HepG2 (cell line): ENCODE measurements at regions not wholly inside any gene's neighbourhood (a gene's known extent, or its start where the extent isn't known, plus 50 kb on each side); places are given as distances from the start of the nearest gene placed in this dataset.
"Not testable (repeated sequence)": the region's sequence is repeated elsewhere in the genome, so short reads cannot be mapped to it uniquely, and the experiment has no call there.

Source experiments
- ATAC-seq: fragments of 200-7000 bp; cut with Tn5 transposase; 3 replicates; pipeline ENCODE4 v1.9.1; 2020; ENCODE audit warnings: mild to moderate bottlenecking, moderate library complexity
- BruUV-seq: library from RNA; stranded (reverse); fragments of 400-500 nt; replicated peaks from 2 replicates; lab custom pipeline; 2021; lab: Mats Ljungman, UMichigan
- CTCF ChIA-PET: fragments of 300-600 bp; formaldehyde crosslinking; extraction: SDS; loops from one replicate; lab custom pipeline; 2021; ENCODE audit warnings: low total read pairs, inconsistent platforms, low intra/inter-chr PET ratio; lab: Yijun Ruan, JAX
- POLR2A ChIA-PET: fragments of 350-600 bp; sonication (Branson Sonifier 250); formaldehyde crosslinking; loops from one replicate; lab custom pipeline; 2020; ENCODE audit warnings: antibody characterized with exemption, inconsistent platforms; lab: Yijun Ruan, JAX
- DNase-seq: peaks from one replicate; pipeline ENCODE4 v3.0.0-alpha.2; 2015; ENCODE audit warnings: low spot score
- FAIRE-seq: peaks from 3 replicates; lab custom pipeline; 2011; peaks lifted over from hg19 to GRCh38; lab: Jason Lieb, UNC
- H2AFZ ChIP-seq: one replicate; pipeline ENCODE4 v1.6.1; 2011; ENCODE audit warnings: low read length, inconsistent platforms
- H3K27ac ChIP-seq: fragments of 300-600 bp; 3 replicates; pipeline ENCODE4 v1.8.0; 2011; ENCODE audit warnings: mixed run types, mild to moderate bottlenecking, mixed read lengths, low read length, inconsistent platforms; ENCODE audit not compliant: insufficient read depth; ENCODE audit errors: extremely low read length
- H3K27me3 ChIP-seq, 2 experiments: fragments of 200-600 bp in 1 of 2; 2 replicates in 1 of 2; 3 replicates in 1 of 2; pipeline versions ENCODE4 v1.6.0 to v1.8.0; 2011; ENCODE audit warnings: low read length in 2 of 2, mild to moderate bottlenecking in 2 of 2, moderate library complexity in 2 of 2, inconsistent platforms in 1 of 2; ENCODE audit not compliant: insufficient read depth in 2 of 2, control insufficient read depth in 1 of 2
- H3K36me3 ChIP-seq, 2 experiments: fragments of 200-600 bp in 1 of 2; replicated peaks in 1 of 2; 2 replicates in 1 of 2; 3 replicates in 1 of 2; pipeline versions ENCODE4 v1.5.1 to v1.8.0; 2011; ENCODE audit warnings: low read length in 2 of 2, inconsistent platforms in 1 of 2; ENCODE audit not compliant: insufficient read depth in 2 of 2, control insufficient read depth in 1 of 2
- H3K4me1 ChIP-seq: 2 replicates; pipeline ENCODE4 v1.5.1; 2012; ENCODE audit warnings: low read length, inconsistent platforms; ENCODE audit not compliant: insufficient read depth
- H3K4me2 ChIP-seq: 2 replicates; pipeline ENCODE4 v1.6.0; 2011; ENCODE audit warnings: low read depth, low read length, inconsistent platforms
- H3K4me3 ChIP-seq, 3 experiments: fragments of 200-600 bp in 1 of 3; sonication (generic), shearing (Covaris generic) in 1 of 3; replicated peaks in 1 of 3; 2 replicates each; pipeline ENCODE4 v1.5.1; 2011 to 2016; ENCODE audit warnings: low read length in 3 of 3, inconsistent platforms in 2 of 3, low read depth in 2 of 3, mild to moderate bottlenecking in 2 of 3, control low read depth in 1 of 3, mixed read lengths in 1 of 3; ENCODE audit not compliant: insufficient read depth in 1 of 3
- H3K79me2 ChIP-seq: one replicate; pipeline ENCODE4 v1.6.1; 2011; ENCODE audit warnings: low read length, inconsistent platforms; ENCODE audit not compliant: insufficient read depth
- H3K9ac ChIP-seq: 2 replicates; pipeline ENCODE4 v1.6.0; 2011; ENCODE audit warnings: mild to moderate bottlenecking, low read depth, low read length, inconsistent platforms; ENCODE audit not compliant: insufficient read depth
- H3K9me3 ChIP-seq: 2 replicates; pipeline ENCODE4 v1.5.1; 2012; ENCODE audit warnings: mild to moderate bottlenecking, low read length
- H4K20me1 ChIP-seq: 2 replicates; pipeline ENCODE4 v1.6.0; 2011; ENCODE audit warnings: inconsistent platforms, mild to moderate bottlenecking, low read length, moderate library complexity; ENCODE audit not compliant: insufficient read depth
- BRF2 ChIP-seq: sonication (generic); formaldehyde crosslinking; IDR thresholded peaks from 2 replicates; pipeline ENCODE4 v1.8.1; 2022; ENCODE audit warnings: mild to moderate bottlenecking, missing genetic modification reagents
- CREB1 ChIP-seq, 2 experiments: fragments of 450-650 bp in 1 of 2; IDR thresholded peaks; 2 replicates each; pipeline ENCODE4 v1.6.1; 2016 to 2017; ENCODE audit warnings: control low read depth in 1 of 2, mild to moderate bottlenecking in 1 of 2, missing compliant biosample characterization in 1 of 2, missing genetic modification characterization in 1 of 2
- HNRNPUL1 ChIP-seq: fragments of 200-400 bp; formaldehyde crosslinking; IDR thresholded peaks from 2 replicates; pipeline ENCODE4 v1.6.1; 2017; ENCODE audit warnings: low read depth, mild to moderate bottlenecking, low read length, moderate library complexity
- KDM1A ChIP-seq: IDR thresholded peaks from 2 replicates; pipeline ENCODE4 v1.6.1; 2016; ENCODE audit warnings: missing compliant biosample characterization
- MLLT10 ChIP-seq: sonication (generic); formaldehyde crosslinking; IDR thresholded peaks from 2 replicates; pipeline ENCODE4 v1.4.0; 2020; ENCODE audit warnings: missing genetic modification reagents
- NFATC3 ChIP-seq: sonication (generic); formaldehyde crosslinking; IDR thresholded peaks from 2 replicates; pipeline ENCODE4 v1.5.1; 2020; ENCODE audit warnings: mild to moderate bottlenecking, missing genetic modification reagents
- NR0B2 ChIP-seq: sonication (generic); formaldehyde crosslinking; IDR thresholded peaks from 2 replicates; pipeline ENCODE4 v1.4.0; 2020; ENCODE audit warnings: mild to moderate bottlenecking, missing genetic modification reagents
- SATB2 ChIP-seq: sonication (generic); formaldehyde crosslinking; IDR thresholded peaks from 2 replicates; pipeline ENCODE4 v1.5.0; 2020; ENCODE audit warnings: missing genetic modification reagents
- SOX6 ChIP-seq, 2 experiments: fragments of 450-650 bp in 1 of 2; sonication (generic) in 1 of 2; formaldehyde crosslinking in 1 of 2; IDR thresholded peaks; 2 replicates each; pipeline versions ENCODE4 v1.4.0 to v1.6.1; 2017 to 2020; ENCODE audit warnings: antibody characterized with exemption in 1 of 2, mild to moderate bottlenecking in 1 of 2, missing genetic modification reagents in 1 of 2
- ZBTB34 ChIP-seq: sonication (generic); formaldehyde crosslinking; IDR thresholded peaks from 2 replicates; pipeline ENCODE4 v1.8.0; 2022; ENCODE audit warnings: mild to moderate bottlenecking, missing genetic modification reagents
- ZIK1 ChIP-seq: sonication (generic); formaldehyde crosslinking; IDR thresholded peaks from 2 replicates; pipeline ENCODE4 v1.5.0; 2020; ENCODE audit warnings: mild to moderate bottlenecking, low read depth, missing genetic modification reagents, borderline replicate concordance
- ZNF704 ChIP-seq: sonication (generic); formaldehyde crosslinking; IDR thresholded peaks from 2 replicates; pipeline ENCODE4 v1.8.1; 2023; ENCODE audit warnings: mild to moderate bottlenecking, inconsistent platforms, moderate library complexity, missing genetic modification reagents, borderline replicate concordance
- ZZZ3 ChIP-seq: sonication (generic); formaldehyde crosslinking; IDR thresholded peaks from 2 replicates; pipeline ENCODE4 v1.4.0; 2020; ENCODE audit warnings: missing genetic modification reagents, mild to moderate bottlenecking, borderline replicate concordance
- WGBS: methylation state at CpG from one replicate; pipeline ENCODE4 v1.1.6; 2017; ENCODE audit warnings: low lambda C conversion rate; 5-methylcytosine and 5-hydroxymethylcytosine counted together
- in situ Hi-C: cut with HindIII; loops from 2 replicates; pipeline ENCODE4 v1.10.0; 2017; ENCODE audit warnings: low pct_unique_long_range_greater_than_20kb; ENCODE audit not compliant: extremely low pct_ligation_motif_present
- intact Hi-C: fragments of 100-400 bp; cut with micrococcal nuclease; formaldehyde crosslinking; loops from one replicate; pipeline ENCODE4 v1.10.0; 2022; ENCODE audit not compliant: unreplicated experiment

- H3K9me3 ChIP-seq; ATAC-seq; H3K79me2 ChIP-seq; H3K36me3 ChIP-seq; in situ Hi-C loops; H3K4me2 ChIP-seq; H4K20me1 ChIP-seq; DNase-seq; H3K27me3 ChIP-seq; H2AFZ ChIP-seq; CTCF ChIA-PET; FAIRE-seq; H3K9ac ChIP-seq; BruUV-seq; H3K27ac ChIP-seq; H3K4me3 ChIP-seq; POLR2A ChIA-PET; H3K4me1 ChIP-seq; TF ChIP-seq CREB1 (CRISPR knock-in tag; IDR thresholded peaks at IDR 0.05): not testable (repeated sequence)
- WGBS = 44% methylated on average over 5 of the region's 5 CpGs
- TF ChIP-seq CREB1 (IDR thresholded peaks at IDR 0.05) = peak; percentile 82
- intact Hi-C loops = loop anchor here (10.0 kb wide), 1 partner anchor 68 kb away; no protein-coding TSS in a partner anchor
Observed at GRCh38 chr2:160832381-160832780, 327.8 kb upstream of the TANK start.

GRCh38 chr2:160835166-160835565, 325.1 kb upstream of the TANK start:
- H2AFZ ChIP-seq = no peak overlapping the region
- DNase-seq (no peak), FAIRE-seq (no peak), ATAC-seq (no peak)
- no peaks in the 10 kb centered on the region; a peak in 1 of 5 replicates for H3K27me3 ChIP-seq
- H3K4me3 ChIP-seq = no peak overlapping the region
- WGBS = 39% methylated on average over 2 of the region's 2 CpGs
- intact Hi-C loops = loop anchor here (10.0 kb wide), 1 partner anchor 70 kb away; no protein-coding TSS in a partner anchor
- no TSS peak for BruUV-seq
- H3K9me3 ChIP-seq = no peaks in the 10 kb centered on the region
- H4K20me1 ChIP-seq = no peaks in the 10 kb centered on the region
- ChIA-PET POLR2A (no interaction called here), CTCF (no interaction called here)
- H3K36me3 ChIP-seq = no peaks in the 10 kb centered on the region
- H3K4me2 ChIP-seq = no peak overlapping the region
- H3K79me2 ChIP-seq = no peaks in the 10 kb centered on the region
- H3K27ac ChIP-seq = no peak overlapping the region
- in situ Hi-C loops = no loop called here
- H3K4me1 ChIP-seq = peaks cover 10% of the 10 kb centered on the region; the same call in 1 of the 2 replicates
- H3K9ac ChIP-seq = no peak overlapping the region
- no peak for TF ChIP-seq ZNF704 (CRISPR knock-in tag)
- TF ChIP-seq KDM1A (CRISPR knock-in tag) = no peak
- TF ChIP-seq HNRNPUL1 = no peak
- no peak for TF ChIP-seq BRF2
- TF ChIP-seq SATB2 = no peak
- no peak for TF ChIP-seq ZIK1 (CRISPR knock-in tag)
- TF ChIP-seq NR0B2 (CRISPR knock-in tag) = no peak
- no peak for TF ChIP-seq ZBTB34
- no peak for TF ChIP-seq NFATC3 (CRISPR knock-in tag)
- no peak for TF ChIP-seq SOX6 (IDR thresholded peaks at IDR 0.05)
- no peak for TF ChIP-seq SOX6 (CRISPR knock-in tag; IDR thresholded peaks at IDR 0.05)
- no peak for TF ChIP-seq ZZZ3 (CRISPR knock-in tag)
- TF ChIP-seq MLLT10 = no peak
